A549 (cell line): ENCODE measurements at regions not wholly inside any gene's neighbourhood (a gene's known extent, or its start where the extent isn't known, plus 50 kb on each side); places are given as distances from the start of the nearest gene placed in this dataset.

Experiments used
- ATAC-seq, 2 experiments: fragments of 200-7000 bp in 1 of 2; fragments of >200 bp in 1 of 2; cut with Nextera tagmentation in 1 of 2; cut with Tn5 transposase in 1 of 2; 3 replicates each; pipeline versions ENCODE4 v1.8.0 to v1.9.1; 2018 to 2020; ENCODE audit warnings: mild to moderate bottlenecking in 1 of 2, moderate library complexity in 1 of 2
- CTCF ChIA-PET: fragments of 300-600 bp; sonication (Branson Sonifier 250); formaldehyde crosslinking; extraction: SDS; loops from one replicate; lab custom pipeline; 2021; ENCODE audit warnings: antibody characterized with exemption, inconsistent platforms; lab: Yijun Ruan, JAX
- POLR2A ChIA-PET: fragments of 350-600 bp; formaldehyde crosslinking; extraction: SDS; loops from one replicate; lab custom pipeline; 2021; ENCODE audit warnings: antibody characterized with exemption, inconsistent platforms; lab: Yijun Ruan, JAX
- DNase-seq, 2 experiments: peaks; one replicate each; pipeline versions ENCODE4 v3.0.0 to v3.0.0-alpha.2; 2011 to 2016; ENCODE audit warnings: low read depth in 1 of 2, low spot score in 1 of 2
- FAIRE-seq: peaks from 2 replicates; lab custom pipeline; 2011; peaks lifted over from hg19 to GRCh38; lab: Jason Lieb, UNC
- H3K27ac ChIP-seq, 2 experiments: fragments of >200 bp; sonication (Bioruptor Twin); formaldehyde crosslinking; 3 replicates each; pipeline ENCODE4 v1.5.1; 2016 to 2017
- H3K4me1 ChIP-seq: fragments of >200 bp; sonication (Bioruptor Twin); formaldehyde crosslinking; 3 replicates; pipeline ENCODE4 v1.6.1; 2016
- H3K4me2 ChIP-seq: fragments of >200 bp; sonication (Bioruptor Twin); formaldehyde crosslinking; 3 replicates; pipeline ENCODE4 v1.6.1; 2016
- H3K4me3 ChIP-seq: fragments of >200 bp; sonication (Bioruptor Twin); formaldehyde crosslinking; 3 replicates; pipeline ENCODE4 v1.5.1; 2016
- H3K9me3 ChIP-seq: fragments of >200 bp; sonication (Bioruptor Twin); formaldehyde crosslinking; 3 replicates; pipeline ENCODE4 v1.6.1; 2016
- BCL3 ChIP-seq: fragments of >200 bp; sonication (Bioruptor Twin); formaldehyde crosslinking; IDR thresholded peaks from 3 replicates; pipeline ENCODE4 v1.6.1; 2016
- CEBPB ChIP-seq, 2 experiments: fragments of >200 bp in 1 of 2; sonication (Bioruptor Twin) in 1 of 2; formaldehyde crosslinking in 1 of 2; IDR thresholded peaks; 2 replicates each; pipeline ENCODE4 v1.6.1; 2012 to 2016
- CHD2 ChIP-seq: fragments of 150-350 bp; IDR thresholded peaks from 2 replicates; pipeline ENCODE4 v1.6.1; 2014; ENCODE audit warnings: low read length; ENCODE audit not compliant: partially characterized antibody
- CHD4 ChIP-seq: fragments of 200-600 bp; sonication (generic); IDR thresholded peaks from 2 replicates; pipeline ENCODE4 v1.6.1; 2016; ENCODE audit warnings: antibody characterized with exemption, mild to moderate bottlenecking, borderline replicate concordance
- EHF ChIP-seq: fragments of 250-450 bp; sonication (Bioruptor Pico); IDR thresholded peaks from 2 replicates; pipeline ENCODE4 v1.5.0; 2020; ENCODE audit warnings: mild to moderate bottlenecking
- ELK1 ChIP-seq: fragments of 150-350 bp; IDR thresholded peaks from 2 replicates; pipeline ENCODE4 v1.6.1; 2014; ENCODE audit warnings: low read depth, mild to moderate bottlenecking, low read length
- EP300 ChIP-seq, 2 experiments: fragments of >200 bp; sonication (Bioruptor Twin); formaldehyde crosslinking; IDR thresholded peaks; 2 replicates in 1 of 2; 3 replicates in 1 of 2; pipeline ENCODE4 v1.6.1; 2016 to 2017
- ESRRA ChIP-seq: fragments of 150-350 bp; IDR thresholded peaks from 2 replicates; pipeline ENCODE4 v1.6.1; 2014; ENCODE audit warnings: mild to moderate bottlenecking, low read length, borderline replicate concordance
- FOSB ChIP-seq: fragments of 250-450 bp; sonication (Bioruptor Pico); IDR thresholded peaks from 2 replicates; pipeline ENCODE4 v1.5.0; 2020; ENCODE audit warnings: mild to moderate bottlenecking, moderate library complexity
- FOXS1 ChIP-seq: fragments of 250-450 bp; sonication (Bioruptor Pico); IDR thresholded peaks from 2 replicates; pipeline ENCODE4 v1.5.0; 2020; ENCODE audit warnings: mild to moderate bottlenecking, moderate library complexity
- HOXB13 ChIP-seq: fragments of 250-450 bp; sonication (Bioruptor Pico); IDR thresholded peaks from 2 replicates; pipeline ENCODE4 v1.5.0; 2020; ENCODE audit warnings: low read depth, mild to moderate bottlenecking, moderate library complexity
- KDM1A ChIP-seq: fragments of 200-600 bp; sonication (generic); IDR thresholded peaks from 2 replicates; pipeline ENCODE4 v1.6.1; 2016; ENCODE audit warnings: low read depth, mild to moderate bottlenecking
- MAX ChIP-seq: IDR thresholded peaks from 2 replicates; pipeline ENCODE4 v1.6.1; 2012
- MAZ ChIP-seq: fragments of 150-350 bp; IDR thresholded peaks from 2 replicates; pipeline ENCODE4 v1.6.1; 2014; ENCODE audit warnings: antibody characterized with exemption, low read depth, low read length, borderline replicate concordance
- NR3C1 ChIP-seq: fragments of >200 bp; sonication (Bioruptor Twin); formaldehyde crosslinking; IDR thresholded peaks from 3 replicates; pipeline ENCODE4 v1.6.1; 2017
- PBX3 ChIP-seq: IDR thresholded peaks from 2 replicates; pipeline ENCODE4 v1.6.1; 2012
- PHF8 ChIP-seq: fragments of 200-600 bp; sonication (generic); IDR thresholded peaks from 2 replicates; pipeline ENCODE4 v1.6.1; 2016; ENCODE audit warnings: low read depth, mild to moderate bottlenecking, antibody characterized with exemption, moderate library complexity, borderline replicate concordance
- POLR2AphosphoS2 ChIP-seq: conservative IDR thresholded peaks from 2 replicates; pipeline ENCODE4 v1.6.1; 2012; ENCODE audit warnings: low read length, improper control_type of control experiment, inconsistent platforms
- RAD21 ChIP-seq, 2 experiments: fragments of >200 bp in 1 of 2; sonication (Bioruptor Twin) in 1 of 2; formaldehyde crosslinking in 1 of 2; IDR thresholded peaks in 1 of 2; conservative IDR thresholded peaks in 1 of 2; 2 replicates in 1 of 2; 3 replicates in 1 of 2; pipeline ENCODE4 v1.6.1; 2012 to 2018; ENCODE audit warnings: inconsistent platforms in 1 of 2
- RCOR1 ChIP-seq: fragments of 150-350 bp; IDR thresholded peaks from 2 replicates; pipeline ENCODE4 v1.6.1; 2014; ENCODE audit warnings: antibody characterized with exemption, low read length, low read depth
- SMC3 ChIP-seq: fragments of >200 bp; sonication (Bioruptor Twin); formaldehyde crosslinking; IDR thresholded peaks from 3 replicates; pipeline ENCODE4 v1.6.1; 2018; ENCODE audit warnings: inconsistent platforms
- USF2 ChIP-seq: fragments of 450-650 bp; IDR thresholded peaks from 2 replicates; pipeline ENCODE4 v1.6.1; 2014; ENCODE audit warnings: antibody characterized with exemption
- ZC3H11A ChIP-seq: fragments of 450-650 bp; IDR thresholded peaks from 2 replicates; pipeline ENCODE4 v1.6.1; 2014; ENCODE audit warnings: antibody characterized with exemption, mild to moderate bottlenecking
- ZNF302 ChIP-seq: fragments of 250-450 bp; sonication (Bioruptor Pico); IDR thresholded peaks from 2 replicates; pipeline ENCODE4 v1.9.0; 2021; ENCODE audit warnings: inconsistent platforms, mild to moderate bottlenecking, moderate library complexity
- WGBS: methylation state at CpG from one replicate; pipeline ENCODE4 v1.1.6; 2017; ENCODE audit errors: missing lambda C conversion rate; 5-methylcytosine and 5-hydroxymethylcytosine counted together
- TF ChIP-seq, protein P1 (sequence below): fragments of >200 bp; sonication (Bioruptor Twin); formaldehyde crosslinking; IDR thresholded peaks from 3 replicates; pipeline ENCODE4 v1.5.1; 2016
- TF ChIP-seq, protein P2 (sequence below): IDR thresholded peaks from 2 replicates; pipeline ENCODE4 v1.6.1; 2012; ENCODE audit warnings: low read depth, borderline replicate concordance

GRCh38 chr3:30256474-30256873, 349.9 kb upstream of the TGFBR2 start (continued):
- TF ChIP-seq, protein P1, sequence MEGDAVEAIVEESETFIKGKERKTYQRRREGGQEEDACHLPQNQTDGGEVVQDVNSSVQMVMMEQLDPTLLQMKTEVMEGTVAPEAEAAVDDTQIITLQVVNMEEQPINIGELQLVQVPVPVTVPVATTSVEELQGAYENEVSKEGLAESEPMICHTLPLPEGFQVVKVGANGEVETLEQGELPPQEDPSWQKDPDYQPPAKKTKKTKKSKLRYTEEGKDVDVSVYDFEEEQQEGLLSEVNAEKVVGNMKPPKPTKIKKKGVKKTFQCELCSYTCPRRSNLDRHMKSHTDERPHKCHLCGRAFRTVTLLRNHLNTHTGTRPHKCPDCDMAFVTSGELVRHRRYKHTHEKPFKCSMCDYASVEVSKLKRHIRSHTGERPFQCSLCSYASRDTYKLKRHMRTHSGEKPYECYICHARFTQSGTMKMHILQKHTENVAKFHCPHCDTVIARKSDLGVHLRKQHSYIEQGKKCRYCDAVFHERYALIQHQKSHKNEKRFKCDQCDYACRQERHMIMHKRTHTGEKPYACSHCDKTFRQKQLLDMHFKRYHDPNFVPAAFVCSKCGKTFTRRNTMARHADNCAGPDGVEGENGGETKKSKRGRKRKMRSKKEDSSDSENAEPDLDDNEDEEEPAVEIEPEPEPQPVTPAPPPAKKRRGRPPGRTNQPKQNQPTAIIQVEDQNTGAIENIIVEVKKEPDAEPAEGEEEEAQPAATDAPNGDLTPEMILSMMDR, result no peak
- TF ChIP-seq FOSB (CRISPR knock-in tag), result no peak
- no peak for TF ChIP-seq ESRRA

DNA sequence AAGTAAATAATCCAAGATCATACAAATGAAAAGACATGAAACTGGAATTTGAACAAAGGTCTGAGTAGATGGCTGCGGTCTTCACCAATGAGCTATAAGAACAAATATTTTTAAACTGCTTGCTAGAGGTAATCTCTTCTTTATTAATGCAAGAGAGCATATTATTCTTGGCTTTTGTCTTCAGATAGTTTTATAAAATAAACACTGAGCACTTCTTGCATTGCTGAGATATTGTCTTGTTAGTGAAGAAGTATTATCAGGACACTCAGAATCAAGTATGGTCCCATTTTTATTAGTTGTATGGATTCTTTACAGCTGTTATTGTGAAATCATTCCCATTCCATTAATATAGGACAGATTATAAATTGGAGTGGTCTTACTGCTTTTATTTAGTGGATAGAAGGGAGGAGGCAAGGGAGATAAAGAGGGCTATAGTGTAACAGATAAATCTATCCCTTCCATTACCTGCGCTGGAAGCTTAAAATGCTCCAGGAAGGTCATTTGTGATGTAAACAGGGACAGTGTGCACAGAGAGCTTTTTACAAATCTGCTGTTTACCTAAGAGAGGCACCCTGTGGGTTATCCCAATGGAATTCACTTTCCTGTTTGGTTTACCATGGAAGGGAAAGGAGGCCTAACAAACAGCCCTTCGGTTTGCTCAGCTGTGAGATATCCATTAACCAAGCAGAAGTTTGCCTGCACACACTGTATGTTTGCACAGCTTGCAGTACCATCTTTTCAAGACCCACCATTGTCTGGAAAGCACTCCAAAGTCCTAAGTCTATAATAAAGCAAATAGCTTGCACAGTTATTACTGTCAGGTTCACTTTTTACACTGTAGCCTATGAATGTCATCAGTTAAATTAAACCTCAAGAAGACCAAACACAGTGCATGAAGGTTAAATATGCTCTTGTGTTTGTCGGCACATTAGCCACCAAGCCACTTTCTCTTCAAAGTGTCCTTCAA, 347.7 kb upstream of the TGFBR2 start:
- peak; percentile 99 for FAIRE-seq
- Histone ChIP-seq H3K4me3 (no peak overlapping the region), H3K9me3 (peaks cover 12% of the 10 kb centered on the region), H3K4me2 (peak overlapping the region; percentile 64), H3K27ac (peak overlapping the region; percentile 79 to 84), H3K4me1 (peaks cover 35% of the 10 kb centered on the region)
- POLR2A ChIA-PET, result interaction anchor here (0.5 to 0.8 kb wide), 3 partner anchors 24 to 237 kb away, joined by 3 to 4 read pairs (median 3); no protein-coding TSS in a partner anchor
- peak; percentile 98 to 99 for ATAC-seq
- CTCF ChIA-PET, result interaction anchor here (1.1 to 1.7 kb wide), 3 partner anchors 11 to 124 kb away, joined by 3 to 4 read pairs (median 4); no protein-coding TSS in a partner anchor
- 19% methylated on average over 4 of the region's 4 CpGs for WGBS
- DNase-seq, result peak; percentile 59 to 98
- TF ChIP-seq EP300 (IDR thresholded peaks at IDR 0.05), result peak; percentile 93 to 94
- TF ChIP-seq ZNF302 (CRISPR knock-in tag), result peak; percentile 78
- no peak for TF ChIP-seq POLR2AphosphoS2
- no peak for TF ChIP-seq NR3C1
- no peak for TF ChIP-seq MAZ
- peak; percentile 81 for TF ChIP-seq MAX
- TF ChIP-seq USF2, result no peak
- peak; percentile 75 for TF ChIP-seq SMC3
- TF ChIP-seq HOXB13 (CRISPR knock-in tag), result peak; percentile 75
- no peak for TF ChIP-seq CHD2
- 0 out of 2 replicates have a peak, but pooled peaks have one; percentile 59 for TF ChIP-seq FOSB (CRISPR knock-in tag)
- TF ChIP-seq BCL3, result peak; percentile 97
- no peak for TF ChIP-seq ZC3H11A
- TF ChIP-seq CEBPB (IDR thresholded peaks at IDR 0.05), result peak; percentile 55 to 81
- peak; percentile 61 to 78 for TF ChIP-seq RAD21 (conservative IDR thresholded peaks at IDR 0.05 in 1 of 2, IDR thresholded peaks at IDR 0.05 in 1 of 2)
- peak; percentile 70; the same call in 1 of the 2 replicates for TF ChIP-seq CHD4
- peak; percentile 86 for TF ChIP-seq PBX3
- TF ChIP-seq KDM1A, result no peak
- TF ChIP-seq ELK1, result no peak
- TF ChIP-seq, protein P1, result no peak
- TF ChIP-seq, protein P2, sequence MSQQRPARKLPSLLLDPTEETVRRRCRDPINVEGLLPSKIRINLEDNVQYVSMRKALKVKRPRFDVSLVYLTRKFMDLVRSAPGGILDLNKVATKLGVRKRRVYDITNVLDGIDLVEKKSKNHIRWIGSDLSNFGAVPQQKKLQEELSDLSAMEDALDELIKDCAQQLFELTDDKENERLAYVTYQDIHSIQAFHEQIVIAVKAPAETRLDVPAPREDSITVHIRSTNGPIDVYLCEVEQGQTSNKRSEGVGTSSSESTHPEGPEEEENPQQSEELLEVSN, result no peak
- peak; percentile 54; the same call in 1 of the 2 replicates for TF ChIP-seq FOXS1 (CRISPR knock-in tag)
- no peak for TF ChIP-seq PHF8
- no peak for TF ChIP-seq RCOR1
- TF ChIP-seq EHF, result peak; percentile 50; the same call in 1 of the 2 replicates
